Transverse colon (tissue), 3 donors: ENCODE measurements at regions not wholly inside any gene's neighbourhood (a gene's known extent, or its start where the extent isn't known, plus 50 kb on each side); places are given as distances from the start of the nearest gene placed in this dataset.

Source experiments
- CTCF ChIP-seq, 5 experiments: fragments of 200-600 bp in 3 of 5; fragments of 450-650 bp in 2 of 5; sonication (generic) in 3 of 5; IDR thresholded peaks; 1 replicate in 2 of 5; 2 replicates in 3 of 5; pipeline ENCODE4 v1.5.1; 2016 to 2017; ENCODE audit warnings: antibody characterized with exemption in 5 of 5, inconsistent platforms in 3 of 5, mild to moderate bottlenecking in 2 of 5, moderate library complexity in 1 of 5
- EP300 ChIP-seq: sonication (generic); formaldehyde crosslinking; IDR thresholded peaks from one replicate; pipeline ENCODE4 v1.6.1; 2017; ENCODE audit warnings: antibody characterized with exemption, low read depth

- no peak for TF ChIP-seq CTCF (IDR thresholded peaks at IDR 0.05)
- no peak for TF ChIP-seq EP300
Observed at GRCh38 chr11:90732486-90732885, 509.6 kb upstream of the CHORDC1 start.
